Central memory CD8-positive, alpha-beta T cell (primary cell): ENCODE measurements at regions not wholly inside any gene's neighbourhood (a gene's known extent, or its start where the extent isn't known, plus 50 kb on each side); places are given as distances from the start of the nearest gene placed in this dataset.

ENCODE experiments used
- ATAC-seq: fragments of 150-1000 bp; cut with Tn5 transposase; replicated peaks from 2 replicates; pipeline ENCODE4 v1.10.0; 2022; ENCODE audit warnings: mild to moderate bottlenecking, moderate FRiP score, moderate number of reproducible peaks; ENCODE audit not compliant: poor library complexity, severe bottlenecking; ENCODE audit errors: extremely low read depth
- DNase-seq, 2 donors: peaks; one replicate each; pipeline ENCODE4 v3.0.0; 2021; ENCODE audit warnings: low spot score in 2 of 2
- H3K27ac Mint-ChIP-seq: one replicate; pipeline ENCODE4 v1.8.0; 2022; ENCODE audit warnings: low read depth, mild to moderate bottlenecking, moderate library complexity, mixed read lengths
- H3K27me3 Mint-ChIP-seq: one replicate; pipeline ENCODE4 v1.8.0; 2022; ENCODE audit warnings: mixed read lengths
- H3K36me3 Mint-ChIP-seq: one replicate; pipeline ENCODE4 v1.8.0; 2022; ENCODE audit warnings: mild to moderate bottlenecking, moderate library complexity, mixed read lengths; ENCODE audit not compliant: insufficient read depth
- H3K4me1 Mint-ChIP-seq: one replicate; pipeline ENCODE4 v1.8.0; 2022; ENCODE audit warnings: mixed read lengths
- H3K4me3 Mint-ChIP-seq: one replicate; pipeline ENCODE4 v1.8.0; 2022; ENCODE audit warnings: mild to moderate bottlenecking, moderate library complexity, mixed read lengths
- H3K9me3 Mint-ChIP-seq: one replicate; pipeline ENCODE4 v1.8.0; 2022; ENCODE audit warnings: mixed read lengths

DNA sequence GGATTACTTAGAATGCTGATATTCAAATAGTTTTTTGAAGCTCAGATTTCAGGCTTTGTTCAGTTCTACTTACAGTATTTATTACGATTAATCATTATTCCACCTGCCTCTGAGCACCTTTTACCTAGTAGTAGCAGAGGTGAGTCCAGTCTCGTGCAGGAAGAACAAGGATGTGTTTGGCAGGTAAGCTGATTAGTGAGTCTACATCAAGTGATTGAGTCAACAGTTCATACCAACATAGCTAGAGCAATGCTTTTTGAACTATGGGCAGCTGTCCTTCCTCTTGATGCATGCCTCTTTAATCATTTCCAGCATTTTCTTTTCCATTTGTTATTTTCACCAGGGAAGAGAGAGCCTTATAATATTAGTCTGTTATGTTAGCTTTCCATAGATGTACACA lies 838.9 kb downstream of the USP25 start:
- ATAC-seq (no peak), DNase-seq (no peak)
- Mint-ChIP-seq H3K9me3 (no peaks in the 10 kb centered on the region), H3K4me1 (no peaks in the 10 kb centered on the region), H3K4me3 (no peak overlapping the region), H3K27ac (no peak overlapping the region), H3K36me3 (no peaks in the 10 kb centered on the region), H3K27me3 (no peaks in the 10 kb centered on the region)

DNA sequence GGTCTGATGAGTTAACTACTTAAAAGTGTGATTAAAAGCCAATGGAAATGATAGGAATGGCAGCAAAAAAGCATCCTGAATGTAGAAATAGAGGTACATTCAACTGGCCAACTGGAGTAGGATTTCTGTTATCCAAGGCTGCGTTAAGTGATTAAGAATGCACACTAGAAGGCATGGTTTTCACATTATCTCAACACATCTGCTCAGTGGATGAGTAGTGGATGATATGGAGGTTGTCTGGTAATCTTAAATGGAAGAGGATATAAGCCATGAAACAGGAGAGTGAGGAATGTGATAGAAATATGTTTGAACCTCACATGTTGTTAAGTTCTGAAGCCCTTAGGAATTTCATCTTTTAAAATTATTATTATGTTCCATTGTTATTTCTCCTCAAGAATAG lies 839.9 kb downstream of the USP25 start:
- no peak for ATAC-seq
- H3K4me3 Mint-ChIP-seq = no peak overlapping the region

DNA sequence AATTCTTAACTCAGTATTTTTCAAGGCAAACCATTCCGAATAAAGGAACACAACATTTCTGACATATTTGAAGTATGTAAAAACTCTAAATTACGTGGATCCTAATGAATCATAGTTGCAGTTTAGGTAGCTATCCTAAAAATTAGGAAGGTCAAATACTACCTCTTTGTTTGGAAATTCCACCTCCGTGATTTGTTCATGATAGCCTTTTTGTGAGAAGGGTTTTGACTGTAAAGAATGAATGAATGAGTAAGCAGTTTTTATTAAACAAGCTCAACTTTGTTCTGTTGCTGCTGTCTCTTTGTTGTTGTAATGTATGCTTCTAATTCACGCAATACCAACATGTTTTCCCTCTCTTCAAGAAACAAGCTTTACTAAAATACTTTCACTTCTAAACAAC lies 840.4 kb downstream of the USP25 start:
- Mint-ChIP-seq H3K27me3 (no peaks in the 10 kb centered on the region), H3K9me3 (peaks cover 5% of the 10 kb centered on the region), H3K36me3 (peaks cover 2% of the 10 kb centered on the region), H3K4me3 (no peak overlapping the region), H3K27ac (no peak overlapping the region), H3K4me1 (no peaks in the 10 kb centered on the region)
- DNase-seq = no peak
- ATAC-seq = no peak

More for the DNA sequence above, 839.9 kb downstream of the USP25 start:
- Mint-ChIP-seq H3K27ac (no peak overlapping the region), H3K27me3 (no peaks in the 10 kb centered on the region), H3K4me1 (no peaks in the 10 kb centered on the region), H3K36me3 (no peaks in the 10 kb centered on the region), H3K9me3 (peaks cover 1% of the 10 kb centered on the region)
- DNase-seq = no peak

DNA sequence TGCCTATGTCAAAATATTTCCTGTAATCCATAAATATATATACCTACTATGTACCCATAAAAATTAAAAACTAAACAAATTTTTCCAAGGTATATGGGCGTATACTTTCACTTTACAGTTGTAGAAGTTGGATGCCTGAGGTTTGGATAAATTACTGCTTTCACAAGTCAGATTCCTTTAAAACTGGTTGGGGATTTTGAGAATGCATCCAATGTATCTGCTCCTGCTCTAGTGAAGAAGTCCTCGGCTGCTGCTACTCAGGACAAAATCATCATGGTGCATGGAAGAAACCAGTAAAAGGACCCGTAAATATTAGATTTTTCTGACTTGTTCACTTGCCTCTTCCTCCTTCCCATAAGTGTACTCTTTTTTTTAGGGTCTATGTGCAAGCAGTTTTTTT lies 841.1 kb downstream of the USP25 start:
- DNase-seq = no peak
- H3K27ac Mint-ChIP-seq = no peak overlapping the region
- no peak overlapping the region for H3K4me3 Mint-ChIP-seq
- ATAC-seq = no peak
- H3K36me3 Mint-ChIP-seq = peaks cover 2% of the 10 kb centered on the region
- H3K27me3 Mint-ChIP-seq = no peaks in the 10 kb centered on the region
- H3K4me1 Mint-ChIP-seq = no peaks in the 10 kb centered on the region
- H3K9me3 Mint-ChIP-seq = peaks cover 5% of the 10 kb centered on the region

DNA sequence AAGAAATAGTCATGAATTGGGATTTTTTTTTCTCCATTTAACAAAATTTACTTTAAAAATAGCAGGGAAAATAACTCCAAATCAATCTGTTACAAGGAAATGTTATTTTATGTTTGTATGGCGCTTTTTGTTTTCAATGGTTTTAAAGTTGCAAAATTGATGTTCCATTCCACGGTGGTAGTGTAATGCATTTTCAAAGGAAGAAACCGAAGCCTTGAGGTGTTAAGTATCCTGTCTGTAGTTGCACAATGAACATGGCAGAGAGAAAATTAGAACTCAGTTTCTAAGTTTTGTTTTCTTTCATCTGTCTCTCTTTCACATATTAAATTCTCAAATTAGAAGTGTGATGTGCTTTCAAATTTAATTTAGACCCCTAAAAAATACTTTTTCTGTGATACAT lies 841.8 kb downstream of the USP25 start:
- Mint-ChIP-seq H3K4me1 (no peaks in the 10 kb centered on the region), H3K27me3 (no peaks in the 10 kb centered on the region), H3K27ac (no peak overlapping the region), H3K9me3 (peaks cover 5% of the 10 kb centered on the region), H3K36me3 (peaks cover 2% of the 10 kb centered on the region), H3K4me3 (no peak overlapping the region)
- no peak for DNase-seq
- no peak for ATAC-seq

DNA sequence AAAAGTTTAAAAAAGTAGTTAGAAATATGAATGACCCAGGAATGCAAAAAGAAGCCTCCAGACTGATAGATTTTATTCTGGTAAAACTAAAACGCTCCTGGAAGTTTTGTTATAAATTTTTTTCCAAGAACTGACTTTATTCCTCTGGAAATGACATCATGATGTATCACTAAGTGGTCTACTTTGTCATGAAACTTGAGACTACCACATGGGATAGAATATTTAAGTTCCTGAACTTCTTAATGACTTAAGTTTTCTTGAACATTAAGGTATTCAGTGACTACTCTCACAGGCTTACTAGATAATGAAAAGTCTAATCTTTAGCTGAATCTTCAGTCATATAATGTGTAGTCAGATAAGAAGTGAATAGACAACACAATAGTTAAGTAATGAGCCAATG lies 842.2 kb downstream of the USP25 start:
- no peaks in the 10 kb centered on the region for H3K27me3 Mint-ChIP-seq
- H3K4me3 Mint-ChIP-seq = no peak overlapping the region
- no peak for ATAC-seq
- H3K4me1 Mint-ChIP-seq = no peaks in the 10 kb centered on the region
- peaks cover 5% of the 10 kb centered on the region for H3K9me3 Mint-ChIP-seq
- H3K27ac Mint-ChIP-seq = no peak overlapping the region
- peaks cover 2% of the 10 kb centered on the region for H3K36me3 Mint-ChIP-seq
- no peak for DNase-seq

DNA sequence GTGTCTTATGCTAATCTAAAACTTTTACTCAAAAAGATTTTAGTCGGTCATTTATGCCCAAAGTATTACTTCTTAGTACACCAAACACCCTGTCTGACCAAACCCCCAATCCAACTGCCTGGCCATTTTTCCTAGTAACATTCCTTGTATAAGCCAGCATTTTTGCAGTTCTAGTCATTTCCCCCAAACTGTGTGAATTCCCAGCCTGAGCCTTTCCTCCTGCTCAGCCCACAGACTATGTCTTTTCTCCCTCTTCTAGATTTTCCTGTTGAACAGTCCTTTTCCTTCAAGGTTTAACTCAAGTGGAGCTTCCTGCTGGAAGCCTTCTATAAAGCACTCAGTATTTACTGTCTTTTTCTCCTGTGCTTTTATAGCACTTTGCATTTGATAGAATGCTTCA lies 843.8 kb downstream of the USP25 start:
- no peak overlapping the region for H3K4me3 Mint-ChIP-seq
- no peak for DNase-seq
- peaks cover 2% of the 10 kb centered on the region for H3K36me3 Mint-ChIP-seq
- no peaks in the 10 kb centered on the region for H3K4me1 Mint-ChIP-seq
- H3K27ac Mint-ChIP-seq = no peak overlapping the region
- H3K9me3 Mint-ChIP-seq = peaks cover 5% of the 10 kb centered on the region
- no peaks in the 10 kb centered on the region for H3K27me3 Mint-ChIP-seq
- no peak for ATAC-seq

DNA sequence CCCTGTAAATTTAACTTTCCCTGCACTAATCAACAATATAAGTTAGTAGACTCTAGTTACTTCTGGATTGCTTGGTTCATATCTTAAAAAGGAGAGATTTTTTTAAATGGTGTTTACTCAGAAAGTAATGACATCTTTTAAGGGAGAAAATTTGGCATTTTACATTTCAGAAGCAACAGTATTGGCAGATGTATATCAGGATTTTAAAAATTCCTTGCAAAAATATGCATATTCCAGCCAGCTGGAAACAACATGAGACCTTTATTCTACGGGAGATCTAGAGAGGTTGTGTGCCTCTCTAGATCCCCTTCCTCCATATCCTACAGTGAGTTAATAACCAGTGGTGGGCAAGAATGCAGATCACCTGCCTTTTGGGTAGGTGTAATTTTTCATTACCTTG lies 848.2 kb downstream of the USP25 start:
- H3K36me3 Mint-ChIP-seq = peaks cover 2% of the 10 kb centered on the region
- DNase-seq (no peak), ATAC-seq (no peak)
- peaks cover 5% of the 10 kb centered on the region for H3K9me3 Mint-ChIP-seq
- no peak overlapping the region for H3K4me3 Mint-ChIP-seq
- H3K27ac Mint-ChIP-seq = no peak overlapping the region
- H3K27me3 Mint-ChIP-seq = no peaks in the 10 kb centered on the region
- no peaks in the 10 kb centered on the region for H3K4me1 Mint-ChIP-seq

DNA sequence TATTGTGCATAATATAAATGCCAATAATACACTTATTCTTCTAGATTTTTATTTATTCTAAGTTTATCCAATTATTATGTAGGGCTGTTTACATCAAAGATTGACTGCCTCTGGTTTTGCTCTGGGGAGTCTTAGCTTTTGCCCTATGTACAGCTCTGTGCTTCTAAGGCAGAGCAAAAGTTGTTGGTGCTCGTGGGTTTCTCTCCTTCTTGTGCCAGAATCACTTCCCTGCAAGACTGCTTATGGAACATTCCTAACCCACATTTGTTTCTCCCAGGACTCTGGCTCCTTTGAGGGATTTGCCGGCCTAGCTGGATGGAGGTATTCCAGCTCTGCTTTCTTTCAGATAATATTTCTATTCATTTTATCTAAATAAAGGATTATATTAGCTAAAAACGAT lies 849.1 kb downstream of the USP25 start:
- ATAC-seq (no peak), DNase-seq (no peak)
- Mint-ChIP-seq H3K27ac (no peak overlapping the region), H3K4me3 (no peak overlapping the region), H3K27me3 (no peaks in the 10 kb centered on the region), H3K4me1 (no peaks in the 10 kb centered on the region), H3K36me3 (peaks cover 2% of the 10 kb centered on the region), H3K9me3 (peaks cover 10% of the 10 kb centered on the region)

DNA sequence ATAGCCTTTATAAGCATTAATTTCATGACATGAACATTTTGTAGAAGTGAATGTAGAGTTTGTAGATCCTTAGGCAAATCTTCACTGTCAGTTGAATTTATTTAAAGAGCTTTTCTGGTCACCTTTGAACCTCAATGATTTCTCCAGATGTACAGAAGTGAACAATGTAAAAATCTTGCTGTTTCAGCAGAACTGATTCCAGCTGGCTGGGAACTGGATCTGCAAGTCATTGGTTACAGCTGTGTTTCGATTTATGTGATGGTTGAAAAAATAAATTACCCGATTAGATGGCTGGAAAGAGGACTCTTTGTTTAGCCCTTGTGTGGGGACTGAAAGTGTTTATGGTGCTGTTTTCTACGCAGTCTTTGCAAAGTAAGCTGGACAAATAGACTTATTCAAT lies 849.8 kb downstream of the USP25 start:
- no peak for ATAC-seq
- Mint-ChIP-seq H3K27me3 (no peaks in the 10 kb centered on the region), H3K4me1 (no peaks in the 10 kb centered on the region), H3K36me3 (peaks cover 2% of the 10 kb centered on the region), H3K4me3 (no peak overlapping the region), H3K9me3 (peaks cover 10% of the 10 kb centered on the region), H3K27ac (no peak overlapping the region)
- DNase-seq = no peak

DNA sequence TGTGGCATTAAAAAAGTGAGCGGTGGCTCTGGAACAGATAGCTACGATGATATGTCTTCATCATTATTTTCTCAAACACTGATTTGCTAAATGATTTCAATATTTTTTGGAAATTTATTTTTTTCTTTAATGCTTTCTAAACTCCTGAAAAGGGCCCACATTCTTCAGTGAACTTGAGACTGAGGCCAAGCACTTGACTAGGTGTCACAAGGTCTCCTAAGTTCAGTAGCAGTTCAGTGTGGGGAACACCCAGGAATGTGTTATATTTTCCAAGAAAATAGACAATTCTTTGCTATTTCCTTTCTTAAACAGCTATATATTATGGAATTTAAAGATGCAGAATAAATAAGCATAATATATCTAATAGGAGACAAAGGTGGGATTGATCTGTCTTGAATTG lies 850.9 kb downstream of the USP25 start:
- Mint-ChIP-seq H3K9me3 (peaks cover 5% of the 10 kb centered on the region), H3K27ac (no peak overlapping the region), H3K4me1 (no peaks in the 10 kb centered on the region), H3K4me3 (no peak overlapping the region), H3K36me3 (no peaks in the 10 kb centered on the region), H3K27me3 (no peaks in the 10 kb centered on the region)
- ATAC-seq = no peak
- no peak for DNase-seq

DNA sequence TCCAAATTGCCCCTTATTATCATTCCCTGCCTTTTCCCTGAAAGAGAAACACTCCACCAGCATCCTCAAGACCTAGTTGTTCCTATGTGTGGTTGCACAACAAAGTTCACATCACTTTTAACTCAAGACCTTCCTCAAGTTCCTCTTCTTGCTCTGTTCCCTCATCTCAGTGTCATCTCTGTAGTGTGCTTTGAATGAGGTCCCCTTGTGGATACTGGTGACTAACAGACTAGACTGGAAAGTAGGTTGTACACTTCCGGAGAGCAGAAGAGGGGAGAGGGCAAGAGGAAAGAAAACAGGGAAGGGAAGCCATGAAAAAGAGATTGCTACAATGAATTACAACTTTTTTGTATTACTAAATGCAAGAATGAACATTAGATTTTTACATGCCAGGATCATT lies 853.8 kb downstream of the USP25 start:
- H3K4me1 Mint-ChIP-seq = no peaks in the 10 kb centered on the region
- no peaks in the 10 kb centered on the region for H3K36me3 Mint-ChIP-seq
- H3K4me3 Mint-ChIP-seq = no peak overlapping the region
- no peak for DNase-seq
- ATAC-seq = no peak
- no peaks in the 10 kb centered on the region for H3K27me3 Mint-ChIP-seq
- H3K27ac Mint-ChIP-seq = no peak overlapping the region
- peaks cover 5% of the 10 kb centered on the region for H3K9me3 Mint-ChIP-seq

DNA sequence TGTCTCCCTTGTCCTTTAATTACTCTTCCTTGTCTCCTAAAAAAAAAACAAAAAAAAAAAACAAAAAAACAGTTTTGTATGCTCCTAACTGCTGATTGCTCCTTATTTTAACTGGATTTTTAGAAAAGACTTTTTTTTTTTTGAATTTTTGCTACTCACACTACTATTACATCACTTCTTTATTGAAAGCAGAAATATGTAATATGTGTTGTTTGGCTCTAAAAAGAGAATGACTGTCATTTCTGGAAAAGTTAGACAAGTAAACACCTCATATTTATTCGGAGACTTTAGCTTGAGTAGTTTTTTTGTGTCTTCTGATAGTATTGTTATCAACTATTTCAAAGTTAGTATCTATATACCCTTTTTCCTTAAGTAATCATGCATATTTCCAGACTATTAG lies 855.0 kb downstream of the USP25 start:
- no peak overlapping the region for H3K27ac Mint-ChIP-seq
- ATAC-seq = no peak
- no peaks in the 10 kb centered on the region for H3K36me3 Mint-ChIP-seq
- no peaks in the 10 kb centered on the region for H3K27me3 Mint-ChIP-seq
- H3K4me1 Mint-ChIP-seq = no peaks in the 10 kb centered on the region
- DNase-seq = no peak
- no peak overlapping the region for H3K4me3 Mint-ChIP-seq
- H3K9me3 Mint-ChIP-seq = peaks cover 5% of the 10 kb centered on the region

DNA sequence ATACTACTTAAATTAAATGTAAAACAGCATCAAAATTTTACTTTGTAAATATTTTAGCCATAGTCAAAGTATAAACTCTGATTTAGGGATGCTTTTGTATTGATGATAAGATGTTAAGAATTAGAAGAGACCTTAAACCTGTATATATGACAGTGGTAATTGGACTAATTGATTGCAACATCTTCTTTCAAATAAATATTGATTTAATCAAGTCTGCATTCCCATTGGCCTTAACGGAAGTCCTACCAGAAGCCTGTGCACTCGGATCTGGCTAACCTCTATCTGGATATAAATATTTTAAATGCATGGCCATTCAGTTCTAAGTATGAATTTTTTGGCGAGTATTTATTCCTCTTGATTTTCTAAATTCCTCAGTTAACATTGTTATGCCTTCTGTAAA lies 856.1 kb downstream of the USP25 start:
- DNase-seq = no peak
- H3K4me1 Mint-ChIP-seq = no peaks in the 10 kb centered on the region
- H3K4me3 Mint-ChIP-seq = no peak overlapping the region
- no peak for ATAC-seq
- H3K9me3 Mint-ChIP-seq = peaks cover 5% of the 10 kb centered on the region
- H3K27me3 Mint-ChIP-seq = no peaks in the 10 kb centered on the region
- H3K27ac Mint-ChIP-seq = no peak overlapping the region
- no peaks in the 10 kb centered on the region for H3K36me3 Mint-ChIP-seq
